Natural killer cell (primary cell): ENCODE measurements at regions not wholly inside any gene's neighbourhood (a gene's known extent, or its start where the extent isn't known, plus 50 kb on each side); places are given as distances from the start of the nearest gene placed in this dataset.

Source experiments
- ATAC-seq, 3 donors: fragments of 150-1000 bp in 2 of 3; fragments of 200-7000 bp in 1 of 3; cut with Tn5 transposase; 1 replicate in 1 of 3; 2 replicates in 2 of 3; pipeline ENCODE4 v1.10.0; 2021; ENCODE audit warnings: mild to moderate bottlenecking in 2 of 3, moderate library complexity in 2 of 3
- DNase-seq, 2 donors: peaks; one replicate each; pipeline versions ENCODE4 v3.0.0 to v3.0.0-alpha.2; 2013 to 2021; ENCODE audit warnings: mixed read lengths in 1 of 2
- H3K27ac ChIP-seq: one replicate; pipeline ENCODE4 v1.5.1; 2013; ENCODE audit warnings: mild to moderate bottlenecking, low read length
- H3K27me3 ChIP-seq: one replicate; pipeline ENCODE4 v1.6.1; 2013; ENCODE audit warnings: low read length; ENCODE audit not compliant: control insufficient read depth, insufficient read depth
- H3K36me3 ChIP-seq: one replicate; pipeline ENCODE4 v1.6.1; 2013; ENCODE audit warnings: low read length; ENCODE audit not compliant: control insufficient read depth, insufficient read depth
- H3K4me1 ChIP-seq: one replicate; pipeline ENCODE4 v1.6.1; 2013; ENCODE audit warnings: low read length; ENCODE audit not compliant: control insufficient read depth, insufficient read depth
- H3K4me3 ChIP-seq: one replicate; pipeline ENCODE4 v1.5.1; 2013; ENCODE audit warnings: low read length
- H3K9me3 ChIP-seq: one replicate; pipeline ENCODE4 v1.6.1; 2013; ENCODE audit warnings: low read length; ENCODE audit not compliant: control insufficient read depth, insufficient read depth
- H3K27ac Mint-ChIP-seq, 2 donors: one replicate each; pipeline ENCODE4 v1.8.0; 2022; ENCODE audit warnings: mild to moderate bottlenecking in 2 of 2, mixed read lengths in 2 of 2, moderate library complexity in 1 of 2
- H3K27me3 Mint-ChIP-seq, 2 donors: one replicate each; pipeline ENCODE4 v1.8.0; 2022; ENCODE audit warnings: low read depth in 2 of 2, mixed read lengths in 2 of 2
- H3K36me3 Mint-ChIP-seq: one replicate; pipeline ENCODE4 v1.8.0; 2022; ENCODE audit warnings: mixed read lengths
- H3K4me1 Mint-ChIP-seq, 2 donors: one replicate each; pipeline ENCODE4 v1.8.0; 2022; ENCODE audit warnings: mixed read lengths in 2 of 2
- H3K4me3 Mint-ChIP-seq: one replicate; pipeline ENCODE4 v1.8.0; 2022; ENCODE audit warnings: mild to moderate bottlenecking, moderate library complexity, mixed read lengths
- H3K9me3 Mint-ChIP-seq, 2 donors: one replicate each; pipeline ENCODE4 v1.8.0; 2022; ENCODE audit warnings: mixed read lengths in 2 of 2
- CTCF ChIP-seq: fragments of 200-600 bp; IDR thresholded peaks from one replicate; pipeline ENCODE4 v1.8.0; 2022; ENCODE audit warnings: antibody characterized with exemption
- WGBS: methylation state at CpG from one replicate; pipeline ENCODE4 v1.1.7; 2013; ENCODE audit warnings: missing lambda C conversion rate; ENCODE audit not compliant: insufficient coverage; 5-methylcytosine and 5-hydroxymethylcytosine counted together
- intact Hi-C: fragments of 100-400 bp; cut with micrococcal nuclease; formaldehyde crosslinking; loops from one replicate; pipeline ENCODE4 v1.14.2; 2022

DNA sequence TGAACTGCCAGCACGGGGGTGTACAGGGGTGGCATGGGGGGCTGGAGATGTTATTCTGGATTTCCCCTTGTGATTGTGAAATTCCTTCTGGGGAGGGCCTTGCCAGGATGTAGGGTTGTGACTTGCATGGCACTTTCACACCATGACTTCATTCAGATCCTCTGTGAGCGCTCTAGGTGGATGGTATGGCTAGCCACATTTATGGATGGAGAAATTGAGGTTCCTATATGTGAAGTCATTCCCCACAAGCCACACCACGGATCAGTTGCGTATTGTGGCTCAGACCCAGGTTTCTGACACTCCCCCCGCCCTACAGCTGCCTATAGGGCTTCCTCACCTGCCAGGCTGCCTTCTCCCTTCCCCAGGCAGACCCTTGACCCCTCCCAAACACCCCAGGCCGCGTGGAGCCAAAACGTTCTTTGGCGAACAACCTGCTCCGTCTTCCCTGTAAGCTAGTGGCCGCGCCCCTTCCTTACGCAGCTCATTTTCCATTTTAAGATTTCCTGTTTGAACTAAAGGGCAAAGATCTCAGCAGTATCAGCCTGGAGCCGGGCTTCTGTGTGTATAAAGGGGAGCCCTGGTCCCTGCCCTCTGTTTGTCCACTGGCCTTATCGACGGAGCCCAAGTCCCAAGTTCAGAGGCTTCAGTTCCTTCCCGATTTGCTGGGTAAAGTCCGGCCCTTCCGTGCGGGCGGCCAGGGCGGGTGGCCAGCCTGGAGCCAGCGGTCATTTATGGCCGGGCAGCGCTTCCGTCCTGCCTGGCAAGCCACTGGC lies 97.8 kb upstream of the KLF4 start:
- Mint-ChIP-seq H3K27ac (no peak overlapping the region), H3K4me3 (no peak overlapping the region), H3K4me1 (no peaks in the 10 kb centered on the region), H3K36me3 (no peaks in the 10 kb centered on the region), H3K27me3 (peaks cover 6% of the 10 kb centered on the region in 2 donors), H3K9me3 (no peaks in the 10 kb centered on the region)
- 36% methylated on average over 25 of the region's 26 CpGs for WGBS
- H3K27me3 ChIP-seq = no peaks in the 10 kb centered on the region
- intact Hi-C loops = no loop called here
- no peaks in the 10 kb centered on the region for H3K9me3 ChIP-seq
- ATAC-seq (no peak), DNase-seq (no peak)
- H3K4me1 ChIP-seq = no peaks in the 10 kb centered on the region
- no peak overlapping the region for H3K27ac ChIP-seq
- H3K36me3 ChIP-seq = no peaks in the 10 kb centered on the region
- TF ChIP-seq CTCF = no peak
- no peak overlapping the region for H3K4me3 ChIP-seq

- Histone ChIP-seq H3K4me3 (no peak overlapping the region), H3K9me3 (no peaks in the 10 kb centered on the region), H3K27ac (no peak overlapping the region), H3K4me1 (no peaks in the 10 kb centered on the region), H3K36me3 (no peaks in the 10 kb centered on the region), H3K27me3 (no peaks in the 10 kb centered on the region)
- 81% methylated on average over 3 of the region's 3 CpGs for WGBS
- intact Hi-C loops = no loop called here
- ATAC-seq (no peak), DNase-seq (no peak)
- Mint-ChIP-seq H3K4me3 (no peak overlapping the region), H3K36me3 (no peaks in the 10 kb centered on the region), H3K4me1 (no peaks in the 10 kb centered on the region), H3K9me3 (no peaks in the 10 kb centered on the region), H3K27ac (no peak overlapping the region), H3K27me3 (peaks cover 3 to 6% of the 10 kb centered on the region in 2 donors)
- no peak for TF ChIP-seq CTCF
Measured at GRCh38 chr9:107586493-107586892, 96.9 kb upstream of the KLF4 start.

- intact Hi-C loops = no loop called here
- Mint-ChIP-seq H3K36me3 (no peaks in the 10 kb centered on the region), H3K27me3 (peaks cover 3 to 6% of the 10 kb centered on the region in 2 donors), H3K9me3 (no peaks in the 10 kb centered on the region), H3K4me1 (no peaks in the 10 kb centered on the region), H3K27ac (no peak overlapping the region), H3K4me3 (no peak overlapping the region)
- H3K27me3 ChIP-seq = no peaks in the 10 kb centered on the region
- DNase-seq (no peak), ATAC-seq (no peak)
- no peaks in the 10 kb centered on the region for H3K36me3 ChIP-seq
- H3K27ac ChIP-seq = no peak overlapping the region
- H3K4me1 ChIP-seq = no peaks in the 10 kb centered on the region
- no peaks in the 10 kb centered on the region for H3K9me3 ChIP-seq
- TF ChIP-seq CTCF = no peak
- 86% methylated on average over 3 of the region's 3 CpGs for WGBS
- H3K4me3 ChIP-seq = no peak overlapping the region
Measured at GRCh38 chr9:107585465-107585864, 95.9 kb upstream of the KLF4 start.

- H3K4me1 ChIP-seq = no peaks in the 10 kb centered on the region
- H3K9me3 ChIP-seq = no peaks in the 10 kb centered on the region
- Mint-ChIP-seq H3K4me3 (no peak overlapping the region), H3K27ac (no peak overlapping the region), H3K4me1 (no peaks in the 10 kb centered on the region), H3K36me3 (no peaks in the 10 kb centered on the region), H3K27me3 (peaks cover 3 to 6% of the 10 kb centered on the region in 2 donors), H3K9me3 (no peaks in the 10 kb centered on the region)
- DNase-seq (no peak), ATAC-seq (no peak)
- intact Hi-C loops = no loop called here
- no peaks in the 10 kb centered on the region for H3K36me3 ChIP-seq
- no peak for TF ChIP-seq CTCF
- no peaks in the 10 kb centered on the region for H3K27me3 ChIP-seq
- no peak overlapping the region for H3K4me3 ChIP-seq
- 50% methylated on average over 1 of the region's 1 CpG for WGBS
- no peak overlapping the region for H3K27ac ChIP-seq
Measured at GRCh38 chr9:107584944-107585343, 95.4 kb upstream of the KLF4 start.
